GM23248 (cell line): ENCODE measurements at regions not wholly inside any gene's neighbourhood (a gene's known extent, or its start where the extent isn't known, plus 50 kb on each side); places are given as distances from the start of the nearest gene placed in this dataset.

Experiments used
- EZH2 ChIP-seq: fragments of 200-600 bp; sonication (generic); IDR thresholded peaks from 2 replicates; pipeline ENCODE4 v1.6.1; 2018; ENCODE audit warnings: antibody characterized with exemption, mild to moderate bottlenecking; ENCODE audit not compliant: insufficient read depth, poor library complexity, severe bottlenecking
- EZH2phosphoT487 ChIP-seq: fragments of 200-600 bp; sonication (generic); IDR thresholded peaks from 2 replicates; pipeline ENCODE4 v1.6.1; 2018; ENCODE audit warnings: antibody characterized with exemption, moderate library complexity, mild to moderate bottlenecking, low read depth; ENCODE audit not compliant: insufficient read depth

- TF ChIP-seq EZH2 (no peak), EZH2phosphoT487 (no peak)
Measured at GRCh38 chr12:124639122-124639806, 71.9 kb upstream of the NCOR2 start.
